Activated CD8-positive, alpha-beta memory T cell treated with anti-CD3 and anti-CD28 coated beads for 24 hours (primary cell): ENCODE measurements at regions not wholly inside any gene's neighbourhood (a gene's known extent, or its start where the extent isn't known, plus 50 kb on each side); places are given as distances from the start of the nearest gene placed in this dataset.

Experiments
- DNase-seq: peaks from one replicate; pipeline ENCODE4 v3.0.0-alpha.2; 2020

DNA sequence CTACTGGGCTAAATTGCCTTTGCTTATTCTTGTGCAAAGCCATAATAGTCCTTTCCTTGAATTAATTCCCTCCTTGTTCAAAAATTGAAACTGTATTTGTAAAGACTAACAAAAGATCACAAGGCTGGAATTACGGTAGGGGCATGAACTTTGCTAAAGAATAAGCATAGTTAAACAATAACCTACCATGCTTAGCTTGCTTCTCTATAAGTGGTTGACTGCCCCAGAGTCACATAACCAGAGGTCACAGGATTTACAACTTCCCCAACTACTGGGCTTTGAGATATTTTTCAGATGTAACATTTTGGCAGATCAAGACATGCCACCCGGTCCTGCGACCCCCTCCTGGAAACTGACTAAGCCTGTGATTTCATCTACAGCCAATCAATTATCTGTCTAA is 181.4 kb downstream of the GPAM start:
- no peak for DNase-seq

DNA sequence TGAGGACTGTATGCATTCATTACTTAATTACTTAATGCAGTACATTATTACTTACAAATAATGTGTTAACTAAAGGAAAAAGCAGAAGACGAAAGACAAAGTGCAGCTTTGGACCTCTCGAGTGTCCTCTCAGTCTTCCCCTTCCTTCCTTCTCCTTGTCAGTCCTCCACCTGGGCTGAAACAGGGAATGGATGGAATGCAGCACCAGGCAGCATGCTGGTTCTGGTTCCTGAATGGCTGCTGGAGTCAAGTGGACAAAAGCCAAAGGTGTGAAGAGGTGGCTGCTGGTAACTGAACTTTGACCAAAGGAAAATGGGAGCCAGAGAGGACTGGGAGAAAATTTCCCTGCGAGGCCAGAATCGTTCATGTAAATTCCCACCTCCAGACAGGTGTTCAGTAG is 179.5 kb downstream of the GPAM start:
- no peak for DNase-seq

DNA sequence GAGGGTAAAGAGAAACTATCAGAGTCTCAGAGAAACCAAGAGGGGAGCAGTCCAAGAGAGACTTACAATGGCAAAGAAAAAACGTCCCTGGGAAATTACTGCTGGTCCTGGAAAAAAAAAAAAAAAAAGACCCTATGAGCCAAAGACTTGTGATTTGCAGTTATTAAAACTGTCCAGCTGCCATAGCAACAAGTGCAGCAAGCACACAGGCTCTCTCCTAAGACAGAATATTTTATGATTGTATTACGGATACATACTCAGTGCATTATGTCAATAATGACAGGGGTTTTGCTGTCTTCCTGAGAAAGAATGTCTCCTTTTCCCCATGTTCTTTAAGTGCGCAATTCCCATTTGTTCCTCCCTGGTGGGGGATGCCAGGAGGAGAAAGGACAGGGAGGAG is 178.5 kb downstream of the GPAM start:
- no peak for DNase-seq

DNA sequence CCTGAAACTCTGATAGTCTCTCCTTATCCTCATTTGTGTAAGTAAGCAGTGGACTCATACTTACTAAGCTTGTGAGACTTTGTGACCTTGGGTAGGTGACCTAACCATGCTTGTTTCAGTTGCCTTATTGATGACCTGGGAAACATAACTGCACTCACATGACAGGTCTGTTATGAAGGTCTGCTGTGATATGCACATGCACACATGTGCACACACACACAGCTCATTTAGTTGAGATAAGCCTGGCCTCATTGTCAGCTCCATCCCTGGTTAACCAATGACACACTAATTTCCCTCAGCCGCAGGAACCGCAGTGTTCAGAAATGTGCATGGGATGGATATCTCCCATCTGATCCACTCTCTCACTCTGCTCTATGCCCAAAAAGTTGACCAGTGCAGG is 177.2 kb downstream of the GPAM start:
- DNase-seq = no peak

DNA sequence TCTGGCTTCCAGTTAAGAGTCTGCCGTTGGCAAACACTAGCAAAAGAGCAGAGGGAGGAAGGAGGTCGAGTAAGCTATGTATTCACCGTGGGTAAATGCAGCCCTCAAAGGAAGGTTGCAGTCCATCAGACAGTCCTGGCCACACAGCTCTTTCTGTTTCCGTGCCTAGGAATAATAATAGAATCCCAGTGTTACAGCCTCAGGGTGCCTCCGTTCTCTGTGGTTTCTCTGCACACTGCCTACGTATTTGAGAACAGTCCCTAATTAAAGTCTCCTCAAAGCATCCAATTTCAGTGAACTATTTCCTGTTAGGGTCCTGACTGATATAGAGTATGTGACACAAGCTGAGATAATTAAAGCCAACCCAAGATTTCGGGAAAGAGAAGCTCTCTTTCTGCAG is 176.7 kb downstream of the GPAM start:
- no peak for DNase-seq

DNA sequence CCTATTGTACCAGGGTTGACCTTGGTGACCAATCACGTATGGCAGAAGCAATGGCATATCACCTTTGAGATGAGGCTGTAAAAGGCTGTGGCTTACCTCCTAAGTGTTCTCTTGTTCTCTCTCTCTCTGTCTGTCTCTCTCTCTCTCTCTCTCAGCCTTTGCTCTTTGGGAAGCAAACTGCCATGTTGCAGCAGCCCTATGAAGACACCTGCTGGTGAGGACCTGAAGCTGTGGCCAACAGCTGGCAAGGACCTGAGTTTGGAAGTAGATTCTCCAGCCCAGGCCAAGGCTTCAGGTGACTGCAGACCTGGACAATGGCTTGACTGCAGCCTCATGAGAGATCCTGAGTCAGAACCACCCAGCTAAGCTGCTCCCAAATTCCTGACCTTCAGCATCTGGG is 161.4 kb downstream of the GPAM start:
- no peak for DNase-seq

DNA sequence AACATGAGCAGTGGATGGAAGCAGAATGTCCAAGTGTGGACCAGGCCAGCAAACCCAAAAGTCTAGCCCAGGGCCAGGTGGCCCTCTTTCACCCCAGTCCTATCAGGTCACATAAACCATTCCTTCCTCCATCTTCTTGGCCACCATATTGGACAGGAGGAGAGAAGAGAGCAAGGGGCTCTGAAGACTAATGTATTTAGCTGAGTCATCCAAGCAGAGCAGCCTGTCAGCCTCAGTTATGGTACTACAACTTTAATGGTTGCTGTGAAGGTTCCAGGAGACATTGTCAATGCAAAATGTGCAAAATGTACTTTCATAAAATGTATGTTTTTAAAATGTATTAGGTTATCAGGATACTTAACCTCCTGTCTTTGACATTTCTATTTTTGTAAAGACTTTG is 159.5 kb downstream of the GPAM start:
- no peak for DNase-seq

DNA sequence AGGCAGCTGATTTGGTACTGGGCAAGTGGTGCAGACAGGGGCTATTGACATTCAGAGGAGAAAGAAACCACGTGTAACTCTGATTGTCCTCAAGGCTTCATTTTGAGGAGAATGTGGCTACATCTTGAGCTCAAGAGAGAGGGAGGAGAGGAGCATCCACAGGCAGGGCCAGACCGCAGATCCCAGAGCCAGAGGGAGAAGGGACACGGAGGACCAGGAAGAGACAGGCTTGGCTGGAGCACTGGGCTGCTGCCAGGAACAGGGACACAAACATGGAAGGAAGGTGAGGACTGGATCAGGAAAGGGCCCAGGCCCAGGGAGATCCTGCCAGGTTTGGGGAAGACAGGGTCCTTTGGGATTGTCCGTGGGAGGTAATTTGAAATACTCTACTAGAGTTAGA is 158.3 kb downstream of the GPAM start:
- DNase-seq = no peak

DNA sequence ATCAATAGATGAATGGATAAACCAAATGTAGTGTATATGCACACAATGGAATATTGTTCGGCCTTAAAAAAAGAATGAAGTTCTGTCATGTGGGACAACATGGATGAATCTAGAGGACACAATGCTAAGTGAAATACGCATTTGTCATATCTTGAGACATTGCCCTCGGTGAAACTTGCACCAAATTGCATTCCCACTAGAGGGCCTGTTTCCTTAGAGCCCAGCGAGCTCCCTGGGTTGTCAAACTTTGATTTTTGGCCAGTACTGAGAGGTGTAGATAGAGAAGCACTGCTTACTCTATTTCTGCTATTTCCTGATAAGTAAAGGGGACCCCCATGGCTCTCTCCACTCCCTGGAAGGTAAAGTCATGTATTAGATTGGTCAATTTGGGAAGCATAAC is 157.1 kb downstream of the GPAM start:
- no peak for DNase-seq

DNA sequence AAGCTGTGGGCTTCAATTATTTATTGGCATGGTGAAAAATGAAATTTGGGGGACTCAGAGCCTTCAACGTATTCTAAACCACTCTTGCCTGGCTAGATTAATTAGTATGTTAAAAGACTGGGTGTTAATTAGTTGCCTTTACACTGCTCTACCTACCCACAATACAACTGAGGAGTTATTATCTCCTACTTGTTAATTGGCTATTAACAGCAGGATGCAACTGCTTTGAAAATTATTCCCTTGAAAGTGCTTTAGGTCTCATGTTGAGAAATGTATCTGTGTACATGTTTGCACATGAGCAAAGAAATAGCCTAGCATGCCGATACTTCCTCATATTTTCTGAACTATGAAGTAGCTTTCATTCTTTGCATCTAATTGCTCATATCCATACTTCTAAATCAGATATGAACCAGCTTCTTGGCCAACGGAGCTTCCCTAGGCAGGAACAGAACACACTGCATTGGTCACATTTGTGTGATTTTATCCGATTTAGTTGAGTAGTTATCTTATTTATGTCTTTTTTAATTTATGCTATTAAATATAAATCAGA is 155.8 kb downstream of the GPAM start:
- DNase-seq = no peak

DNA sequence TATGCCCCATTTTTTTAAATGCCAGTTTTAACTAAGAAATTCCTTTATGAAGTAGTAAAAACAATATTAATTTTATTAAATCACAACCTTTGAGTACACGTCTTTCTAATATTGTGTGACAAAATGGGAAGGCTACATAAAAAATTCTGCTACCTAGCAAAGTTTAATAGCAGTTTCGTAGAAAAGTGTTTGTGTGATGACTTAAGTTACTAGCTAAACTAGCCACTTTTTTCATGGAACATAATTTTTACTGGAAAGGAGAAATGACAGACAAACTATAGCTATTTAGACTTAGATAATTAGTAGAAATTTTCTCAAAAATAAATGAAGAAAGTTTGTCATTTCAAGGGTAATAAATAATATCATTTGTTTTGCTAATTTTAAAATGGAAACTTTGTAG is 153.1 kb downstream of the GPAM start:
- no peak for DNase-seq

DNA sequence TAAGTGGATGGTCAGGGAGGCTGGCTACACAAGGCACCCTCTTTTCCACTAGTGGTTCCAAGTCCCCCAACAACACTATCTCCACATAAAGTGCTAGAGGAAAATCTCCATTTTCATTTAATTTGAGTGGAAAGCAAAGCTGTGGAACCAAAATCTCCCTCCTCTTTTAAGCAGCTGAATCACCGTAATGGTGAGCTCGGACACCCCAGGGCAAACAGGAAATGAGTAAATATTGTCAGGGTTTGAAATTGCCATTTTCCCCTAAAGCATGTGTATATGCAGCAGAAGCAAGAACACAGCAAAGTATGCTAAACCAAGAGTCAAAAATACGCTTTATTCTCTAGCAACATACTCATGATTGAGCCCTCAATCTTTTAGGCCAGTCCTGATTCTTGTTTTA is 143.7 kb downstream of the GPAM start:
- no peak for DNase-seq

DNA sequence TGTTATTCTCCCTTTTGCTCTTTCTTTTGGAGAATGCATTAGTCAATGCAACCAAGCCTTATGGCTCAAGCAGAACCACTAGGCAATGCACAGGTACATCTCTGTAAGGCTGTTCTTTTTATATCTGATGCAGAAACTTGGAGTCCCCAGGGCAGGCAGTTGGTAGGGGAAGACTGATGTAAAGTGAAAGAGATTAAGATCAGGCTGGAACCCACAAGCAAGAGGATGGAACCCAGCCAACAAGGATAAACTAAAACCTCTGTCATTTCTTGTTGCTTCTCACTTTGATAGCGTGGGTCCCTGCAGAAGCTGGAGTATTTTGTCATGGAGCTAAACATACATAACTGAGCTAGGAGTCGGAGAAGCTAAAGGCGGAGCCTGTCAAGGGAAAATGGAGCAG is 142.9 kb downstream of the GPAM start:
- no peak for DNase-seq

DNA sequence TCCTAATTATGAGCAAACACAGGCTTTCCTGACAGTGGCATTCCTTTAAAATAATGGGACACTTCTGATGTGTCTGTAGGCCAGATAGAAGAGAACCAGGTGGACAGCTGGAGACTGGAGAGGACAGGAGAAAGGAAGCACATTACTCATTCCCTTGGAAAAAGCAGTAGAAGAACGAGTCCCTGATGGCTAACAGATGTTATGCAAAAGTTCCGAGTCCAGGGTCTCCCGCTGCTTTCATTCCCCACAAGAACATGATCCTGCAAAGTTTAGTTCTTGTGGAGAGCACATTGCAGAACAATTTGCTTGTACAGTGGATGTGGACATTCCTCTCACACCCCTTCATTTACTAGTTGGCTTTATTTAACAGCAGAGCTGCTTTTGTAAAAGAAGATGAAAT is 137.6 kb downstream of the GPAM start:
- DNase-seq = no peak

DNA sequence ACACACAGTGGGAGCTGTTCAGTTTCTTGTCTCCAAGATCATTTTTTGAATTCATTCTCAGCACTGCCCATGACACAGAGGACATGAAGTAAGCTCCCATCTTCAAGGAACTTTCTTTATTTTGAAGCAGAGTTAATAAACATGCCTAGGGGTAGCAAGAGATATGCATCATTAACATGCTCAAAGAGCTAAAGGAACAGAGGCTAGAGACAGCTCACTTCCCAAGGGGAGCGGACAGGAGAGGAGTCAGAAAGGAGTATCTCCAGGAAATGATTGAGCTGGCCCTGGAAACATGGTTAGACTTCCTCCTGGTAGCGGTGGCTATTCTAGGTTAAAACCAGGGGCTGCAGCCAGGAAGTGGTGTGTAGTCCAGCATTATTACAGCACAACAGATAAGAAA is 135.9 kb downstream of the GPAM start:
- DNase-seq = no peak

DNA sequence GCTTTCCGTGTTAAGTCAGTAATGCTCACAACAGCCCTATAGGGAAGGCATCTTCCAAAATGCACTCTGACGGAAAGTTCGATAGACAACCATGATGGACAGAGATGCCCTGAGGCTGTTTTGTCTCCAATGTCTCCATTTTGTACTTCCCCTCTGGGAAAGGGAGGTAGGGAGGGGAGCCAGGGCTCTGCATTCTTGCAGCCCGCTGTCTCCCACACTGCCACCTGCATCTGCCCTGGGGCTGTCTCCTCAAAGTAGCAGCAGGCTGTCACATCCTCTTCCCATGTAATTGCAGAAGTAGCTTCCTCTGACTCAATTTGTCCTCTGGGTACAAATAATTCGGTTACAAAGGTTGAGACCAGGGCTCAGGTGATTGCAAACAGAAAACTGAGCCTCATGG is 131.4 kb downstream of the GPAM start:
- no peak for DNase-seq

DNA sequence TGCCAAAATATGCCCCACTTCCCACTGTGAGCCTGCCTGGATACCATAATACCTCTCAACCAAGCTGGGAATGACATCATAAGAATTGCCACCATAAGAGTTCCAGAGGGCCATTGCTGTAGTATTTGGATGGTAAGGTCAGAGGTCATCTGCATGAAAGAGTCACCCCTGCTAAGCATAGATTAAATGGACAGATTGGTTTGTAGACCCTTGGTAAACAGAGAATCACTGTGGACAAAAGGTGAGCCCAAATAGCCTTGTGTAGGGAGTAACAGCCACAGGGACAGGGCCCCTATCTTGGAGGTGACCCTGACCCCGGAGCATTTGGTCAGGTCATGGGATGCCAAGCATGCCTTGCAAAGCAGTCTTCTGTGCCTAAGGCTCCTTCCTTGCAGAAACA is 129.7 kb downstream of the GPAM start:
- no peak for DNase-seq

DNA sequence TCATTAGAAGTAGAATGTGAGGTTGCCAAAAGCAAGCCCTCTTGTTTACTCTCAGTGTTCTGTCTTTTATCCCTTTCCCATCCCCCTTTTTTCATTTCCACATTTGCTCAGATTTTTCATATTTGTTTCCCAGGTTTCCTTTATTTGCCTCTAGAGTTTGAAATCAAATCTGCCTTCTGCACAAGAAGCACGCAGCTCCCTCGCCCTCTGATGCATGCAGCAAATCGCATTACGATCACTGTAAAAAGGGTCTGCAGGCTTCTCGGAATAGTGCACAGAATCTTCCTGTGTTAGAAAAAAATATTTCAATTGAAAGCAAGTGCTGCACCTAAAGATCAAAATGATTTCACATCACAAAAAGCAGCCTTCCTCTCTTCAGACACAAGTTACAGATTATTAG is 129.0 kb downstream of the GPAM start:
- DNase-seq = no peak

DNA sequence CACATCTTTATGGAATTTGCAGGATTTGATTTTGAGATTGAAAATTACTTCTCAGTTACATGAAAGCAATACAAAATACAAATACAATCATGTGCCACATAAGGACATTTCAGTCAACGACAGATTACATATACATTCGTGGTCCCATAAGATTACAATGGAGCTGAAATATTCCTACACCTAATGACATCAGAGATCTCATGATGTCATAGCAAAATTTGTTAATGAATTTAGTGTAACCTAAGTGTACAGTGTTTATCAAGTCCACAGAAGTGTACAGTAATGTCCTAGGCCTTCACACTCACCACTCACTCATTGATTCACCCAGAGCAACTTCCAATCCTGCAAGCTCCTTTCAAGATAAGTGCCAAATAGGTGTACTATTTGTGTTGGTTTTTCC is 126.5 kb downstream of the GPAM start:
- DNase-seq = no peak

DNA sequence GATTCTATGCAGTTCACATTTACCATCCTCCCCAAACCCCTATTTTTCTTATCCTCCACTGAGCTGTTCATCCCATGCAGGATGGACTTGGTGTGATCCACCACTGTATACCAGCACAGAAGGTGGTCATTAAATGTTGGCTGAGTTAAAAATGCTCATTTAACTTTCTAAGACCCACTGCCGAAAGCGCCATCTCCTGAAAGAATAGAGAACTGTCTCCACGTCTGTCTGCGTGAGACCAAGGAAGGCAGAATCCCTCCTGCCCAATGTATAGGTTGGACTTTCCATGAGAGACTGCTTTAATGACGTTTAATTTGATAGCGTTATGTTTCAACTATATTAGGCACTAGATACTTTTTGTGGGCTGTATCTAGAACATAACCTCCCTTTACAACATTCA is 124.3 kb downstream of the GPAM start:
- no peak for DNase-seq

DNA sequence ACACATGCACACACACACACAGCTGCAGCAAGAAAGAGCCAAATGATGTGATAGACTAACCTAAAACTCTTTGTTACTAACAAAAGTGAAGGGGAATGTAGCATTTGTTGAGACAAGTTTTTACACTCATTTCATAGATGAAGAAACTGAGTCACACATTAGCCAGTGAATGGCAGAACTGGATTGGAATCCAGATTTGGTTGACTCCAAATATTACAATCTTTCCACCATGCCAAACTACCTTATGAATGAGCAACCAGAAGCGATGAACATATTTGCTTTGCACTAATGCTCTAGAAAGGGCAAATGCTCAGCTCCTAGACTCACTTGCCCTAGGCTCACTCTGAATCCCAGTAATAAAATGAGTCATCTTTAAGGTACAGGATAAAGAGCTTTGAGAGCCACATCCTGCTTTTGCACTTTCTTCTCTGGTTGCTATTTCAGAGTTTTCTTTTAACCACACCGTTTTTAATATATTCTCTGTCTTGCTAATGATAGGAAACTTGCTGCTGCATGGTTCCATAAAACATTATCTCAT is 111.9 kb downstream of the GPAM start:
- no peak for DNase-seq

DNA sequence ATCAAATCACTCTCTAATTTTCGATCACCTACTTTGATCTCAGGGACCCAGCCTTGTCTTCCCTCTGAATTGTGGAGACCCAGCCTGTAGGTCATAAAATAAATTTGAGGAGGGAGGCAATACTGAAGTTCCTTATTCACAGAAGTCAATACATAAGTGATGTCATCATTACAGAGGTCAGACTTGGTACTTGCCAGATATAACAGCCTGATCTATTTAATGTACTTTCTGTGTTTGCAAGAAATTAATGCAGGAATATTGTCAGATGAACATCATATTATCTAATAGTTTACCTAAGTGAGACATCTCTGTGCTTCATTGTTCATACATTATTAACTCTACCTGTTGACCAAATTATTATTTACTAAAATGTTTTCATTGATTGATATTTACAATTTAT is 105.6 kb downstream of the GPAM start:
- DNase-seq = no peak

DNA sequence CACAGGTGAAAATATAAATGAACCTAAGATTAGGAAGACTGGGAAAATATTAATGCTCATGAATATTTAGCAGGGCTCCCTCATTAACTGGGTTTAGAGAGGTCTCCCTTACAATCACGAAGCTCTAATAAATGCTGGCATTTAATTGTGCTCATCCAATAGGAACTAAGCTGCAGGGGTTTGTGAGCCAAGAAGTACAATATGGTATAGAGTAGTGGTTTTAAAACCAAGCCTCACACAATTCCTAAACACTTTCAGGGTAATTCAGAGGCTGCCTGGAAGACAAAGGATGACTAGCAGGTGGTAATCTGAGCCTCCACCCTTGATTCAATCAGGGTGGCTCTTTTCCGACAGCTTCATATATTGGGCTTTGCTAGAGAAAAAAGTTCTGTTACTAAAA is 103.3 kb downstream of the GPAM start:
- DNase-seq = no peak

DNA sequence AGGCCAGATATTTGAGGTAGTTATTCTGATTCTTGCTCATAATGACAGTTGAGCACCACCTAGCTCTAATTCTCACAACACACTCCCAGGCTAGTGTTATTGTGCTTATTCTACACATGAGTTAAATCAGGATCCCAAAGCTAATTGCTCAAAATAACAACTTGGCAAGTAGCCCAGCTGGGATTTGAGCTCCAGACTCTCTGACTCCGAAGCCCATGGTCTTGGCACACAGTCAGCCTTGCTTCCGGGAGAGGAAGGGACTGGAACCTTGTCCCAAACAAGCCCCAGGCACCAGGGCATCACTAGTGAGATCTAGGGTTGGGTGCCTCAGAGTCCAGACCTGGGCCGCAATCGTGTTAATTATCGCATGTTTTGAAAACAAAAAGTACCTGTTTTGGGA is 101.4 kb downstream of the GPAM start:
- no peak for DNase-seq

DNA sequence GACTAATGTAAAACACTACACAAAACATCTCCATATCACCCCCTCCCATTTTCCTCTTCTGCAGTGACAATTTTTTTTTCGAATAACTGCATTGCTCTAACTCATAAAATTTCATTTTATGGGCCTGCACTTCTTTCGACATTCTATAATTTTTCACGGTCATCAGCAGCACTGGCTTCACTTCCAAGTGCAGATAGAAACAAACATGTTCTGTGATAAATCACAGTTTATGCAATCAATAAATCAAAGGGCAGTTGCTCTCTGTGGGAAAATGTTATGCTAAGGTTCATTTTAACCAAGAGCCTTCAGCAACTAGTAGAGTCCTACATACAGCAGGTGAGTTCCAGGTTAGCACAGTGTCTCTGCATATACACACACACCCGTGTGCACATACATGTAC is 100.1 kb downstream of the GPAM start:
- no peak for DNase-seq

DNA sequence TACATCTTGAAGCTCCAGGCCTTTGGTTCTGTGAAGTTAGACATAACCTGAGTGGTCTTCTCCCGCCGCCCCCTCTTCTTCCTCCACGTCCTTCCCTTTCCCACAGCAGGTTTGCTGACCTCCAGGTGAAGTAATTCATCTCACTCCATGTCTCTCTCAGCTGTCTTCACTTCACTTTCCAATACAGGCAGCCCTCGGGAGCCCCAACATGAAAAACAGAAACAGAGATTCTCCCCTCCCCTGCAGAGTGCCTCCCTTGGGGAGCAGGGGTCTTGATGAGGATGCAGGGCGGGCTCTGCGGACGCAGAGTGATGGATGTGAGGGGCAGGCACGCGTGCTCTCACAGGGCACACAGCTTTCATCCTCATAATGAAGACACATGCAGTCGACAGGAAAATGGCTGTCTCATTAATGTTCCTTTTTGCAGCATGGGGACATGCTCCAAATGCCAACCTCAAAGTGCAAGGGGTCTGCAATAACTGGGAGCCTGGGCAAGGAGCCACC is 95.6 kb downstream of the GPAM start:
- DNase-seq = no peak
